H9 (cell line): ENCODE measurements at regions not wholly inside any gene's neighbourhood (a gene's known extent, or its start where the extent isn't known, plus 50 kb on each side); places are given as distances from the start of the nearest gene placed in this dataset.

Source experiments
- DNase-seq: peaks from one replicate; pipeline ENCODE4 v3.0.0-alpha.2; 2017
- H2AFZ ChIP-seq: one replicate; pipeline ENCODE4 v1.6.1; 2013; ENCODE audit warnings: mild to moderate bottlenecking, low read length, control low read depth, moderate library complexity
- H2AK5ac ChIP-seq: 2 replicates; pipeline ENCODE4 v1.6.1; 2013; ENCODE audit warnings: low read length, control low read depth, mixed read lengths; ENCODE audit not compliant: insufficient read length
- H2BK120ac ChIP-seq: one replicate; pipeline ENCODE4 v1.6.1; 2013; ENCODE audit warnings: low read depth, mild to moderate bottlenecking, low read length, control low read depth, inconsistent platforms; ENCODE audit not compliant: poor library complexity, severe bottlenecking
- H2BK12ac ChIP-seq: 2 replicates; pipeline ENCODE4 v1.6.1; 2013; ENCODE audit warnings: low read length, control low read depth, mixed read lengths, low read depth; ENCODE audit not compliant: insufficient read length
- H2BK15ac ChIP-seq: 2 replicates; pipeline ENCODE4 v1.6.1; 2013; ENCODE audit warnings: low read depth, low read length, control low read depth
- H2BK20ac ChIP-seq: one replicate; pipeline ENCODE4 v1.6.1; 2013; ENCODE audit warnings: low read depth, mild to moderate bottlenecking, low read length, control low read depth, inconsistent platforms; ENCODE audit not compliant: poor library complexity, severe bottlenecking
- H2BK5ac ChIP-seq: 2 replicates; pipeline ENCODE4 v1.6.1; 2013; ENCODE audit warnings: low read length, control low read depth, mixed read lengths; ENCODE audit not compliant: insufficient read length
- H3K14ac ChIP-seq: 2 replicates; pipeline ENCODE4 v1.6.1; 2013; ENCODE audit warnings: low read length, control low read depth; ENCODE audit not compliant: insufficient read depth
- H3K18ac ChIP-seq: 2 replicates; pipeline ENCODE4 v1.6.1; 2013; ENCODE audit warnings: low read depth, mild to moderate bottlenecking, mixed read lengths, low read length, control low read depth; ENCODE audit not compliant: insufficient read length
- H3K23ac ChIP-seq: 2 replicates; pipeline ENCODE4 v1.6.1; 2013; ENCODE audit warnings: low read length, control low read depth, mixed read lengths, low read depth; ENCODE audit not compliant: insufficient read length
- H3K23me2 ChIP-seq: 2 replicates; pipeline ENCODE4 v1.6.1; 2013; ENCODE audit warnings: low read depth, mild to moderate bottlenecking, mixed read lengths, low read length, control low read depth; ENCODE audit not compliant: insufficient read length, poor library complexity, severe bottlenecking
- H3K27ac ChIP-seq: 2 replicates; pipeline ENCODE4 v1.5.1; 2013; ENCODE audit warnings: low read length, control low read depth, mixed read lengths, low read depth; ENCODE audit not compliant: insufficient read length
- H3K27me3 ChIP-seq: 2 replicates; pipeline ENCODE4 v1.6.1; 2013; ENCODE audit warnings: low read length, control low read depth, inconsistent platforms; ENCODE audit not compliant: insufficient read depth
- H3K4ac ChIP-seq: 2 replicates; pipeline ENCODE4 v1.6.1; 2013; ENCODE audit warnings: low read depth, mild to moderate bottlenecking, control low read depth, inconsistent platforms, low read length, moderate library complexity
- H3K4me1 ChIP-seq: 2 replicates; pipeline ENCODE4 v1.6.1; 2013; ENCODE audit warnings: low read length, control low read depth, inconsistent platforms; ENCODE audit not compliant: insufficient read depth
- H3K4me2 ChIP-seq: 2 replicates; pipeline ENCODE4 v1.6.1; 2013; ENCODE audit warnings: low read length, control low read depth, mixed read lengths; ENCODE audit not compliant: insufficient read length, insufficient read depth
- H3K56ac ChIP-seq: 2 replicates; pipeline ENCODE4 v1.6.1; 2013; ENCODE audit warnings: low read depth, mild to moderate bottlenecking, mixed read lengths, low read length, control low read depth; ENCODE audit not compliant: insufficient read length
- H3K79me1 ChIP-seq: 2 replicates; pipeline ENCODE4 v1.6.1; 2013; ENCODE audit warnings: low read depth, mild to moderate bottlenecking, moderate library complexity, low read length, control low read depth, inconsistent platforms; ENCODE audit not compliant: insufficient read depth, poor library complexity, severe bottlenecking
- H3K79me2 ChIP-seq: 2 replicates; pipeline ENCODE4 v1.6.1; 2013; ENCODE audit warnings: low read length, control low read depth, inconsistent platforms; ENCODE audit not compliant: insufficient read depth
- H3K9ac ChIP-seq: 2 replicates; pipeline ENCODE4 v1.6.1; 2013; ENCODE audit warnings: low read length, control low read depth, mixed read lengths; ENCODE audit not compliant: insufficient read length; ENCODE audit errors: extremely low read depth
- H3K9me3 ChIP-seq: one replicate; pipeline ENCODE4 v1.6.1; 2013; ENCODE audit warnings: low read depth, low read length, inconsistent platforms; ENCODE audit not compliant: control insufficient read depth
- H3T11ph ChIP-seq: one replicate; pipeline ENCODE4 v1.6.1; 2013; ENCODE audit warnings: mild to moderate bottlenecking, low read length, control low read depth, inconsistent platforms
- H4K20me1 ChIP-seq: one replicate; pipeline ENCODE4 v1.6.1; 2013; ENCODE audit not compliant: control insufficient read depth, insufficient read length, insufficient read depth
- H4K5ac ChIP-seq: 2 replicates; pipeline ENCODE4 v1.6.1; 2013; ENCODE audit warnings: low read depth, mild to moderate bottlenecking, mixed read lengths, low read length, control low read depth; ENCODE audit not compliant: insufficient read length
- H4K8ac ChIP-seq: replicated peaks from 2 replicates; pipeline ENCODE4 v1.6.1; 2013; ENCODE audit warnings: low read length, control low read depth, mixed read lengths, low read depth; ENCODE audit not compliant: insufficient read length
- H4K91ac ChIP-seq: 2 replicates; pipeline ENCODE4 v1.6.1; 2013; ENCODE audit warnings: low read depth, mild to moderate bottlenecking, moderate library complexity, mixed read lengths, low read length, control low read depth; ENCODE audit not compliant: insufficient read length
- H3K27ac Mint-ChIP-seq, 3 experiments: 2 replicates in 2 of 3; 3 replicates in 1 of 3; pipeline ENCODE4 v1.8.0; 2020 to 2021; ENCODE audit warnings: mixed read lengths in 3 of 3, mild to moderate bottlenecking in 1 of 3, moderate library complexity in 1 of 3
- H3K27me3 Mint-ChIP-seq: 2 replicates; pipeline ENCODE4 v1.8.0; 2021; ENCODE audit warnings: low read depth, mild to moderate bottlenecking, moderate library complexity, mixed read lengths
- H3K36me3 Mint-ChIP-seq, 3 experiments: 2 replicates in 2 of 3; 3 replicates in 1 of 3; pipeline ENCODE4 v1.8.0; 2020 to 2021; ENCODE audit warnings: low read depth in 3 of 3, mixed read lengths in 3 of 3; ENCODE audit not compliant: insufficient read depth in 1 of 3
- H3K4me1 Mint-ChIP-seq, 2 experiments: 2 replicates each; pipeline ENCODE4 v1.8.0; 2020; ENCODE audit warnings: mixed read lengths in 2 of 2
- H3K4me3 Mint-ChIP-seq, 2 experiments: 2 replicates in 1 of 2; 3 replicates in 1 of 2; pipeline ENCODE4 v1.8.0; 2020 to 2021; ENCODE audit warnings: mild to moderate bottlenecking in 2 of 2, mixed read lengths in 2 of 2, moderate library complexity in 1 of 2
- H3K9me3 Mint-ChIP-seq, 2 experiments: 2 replicates in 1 of 2; 3 replicates in 1 of 2; pipeline ENCODE4 v1.8.0; 2020; ENCODE audit warnings: mild to moderate bottlenecking in 2 of 2, mixed read lengths in 2 of 2, moderate library complexity in 1 of 2
- CTCF ChIP-seq: fragments of 200-600 bp; sonication (generic); conservative IDR thresholded peaks from 3 replicates; pipeline ENCODE4 v1.8.0; 2021; ENCODE audit warnings: antibody characterized with exemption, mild to moderate bottlenecking
- WGBS: extraction: QIAGEN DNeasy Blood & Tissue Kit; methylation state at CpG from one replicate; pipeline ENCODE4 v1.1.7; 2013; ENCODE audit warnings: missing lambda C conversion rate, low lambda C conversion rate, mixed read lengths; ENCODE audit not compliant: insufficient read length; ENCODE audit errors: extremely low coverage; 5-methylcytosine and 5-hydroxymethylcytosine counted together

GRCh38 chr1:8115769-8116167, 89.7 kb upstream of the ERRFI1 start:
- H3K23ac ChIP-seq = no peak overlapping the region
- no peak overlapping the region for H2BK15ac ChIP-seq
- H3K18ac ChIP-seq = no peak overlapping the region
- H3K4ac ChIP-seq = no peak overlapping the region
- no peak overlapping the region for H2BK5ac ChIP-seq
- H2BK120ac ChIP-seq = no peak overlapping the region
- peaks cover 3% of the 10 kb centered on the region; the same call in 1 of the 2 replicates for H3K4me1 ChIP-seq
- no peak overlapping the region for H3K4me2 ChIP-seq
- no peak overlapping the region for H3K9ac ChIP-seq
- no peaks in the 10 kb centered on the region for H4K20me1 ChIP-seq
- no peak overlapping the region for H3K27ac ChIP-seq
- Mint-ChIP-seq H3K9me3 (no peaks in the 10 kb centered on the region; a peak in 1 of 5 replicates), H3K27ac (peak overlapping the region in 2 of 3 experiments; percentile 12 to 27; a peak in 3 of 7 replicates), H3K4me3 (no peak overlapping the region), H3K4me1 (peaks cover 23 to 26% of the 10 kb centered on the region in 2 experiments), H3K27me3 (no peaks in the 10 kb centered on the region), H3K36me3 (no peaks in the 10 kb centered on the region)
- H2BK20ac ChIP-seq = no peak overlapping the region
- no CpG with 5 or more reads among the region's 9 CpGs for WGBS
- H3K79me1 ChIP-seq = no peaks in the 10 kb centered on the region
- H3K27me3 ChIP-seq = no peaks in the 10 kb centered on the region
- no peak overlapping the region for H2BK12ac ChIP-seq
- no peak overlapping the region for H4K8ac ChIP-seq
- H3K9me3 ChIP-seq = no peaks in the 10 kb centered on the region
- no peak overlapping the region for H3T11ph ChIP-seq
- H2AK5ac ChIP-seq = no peak overlapping the region
- H3K79me2 ChIP-seq = no peaks in the 10 kb centered on the region
- TF ChIP-seq CTCF = no peak
- no peak overlapping the region for H3K14ac ChIP-seq
- no peak overlapping the region for H3K56ac ChIP-seq
- H4K91ac ChIP-seq = no peak overlapping the region
- no peak overlapping the region for H4K5ac ChIP-seq
- DNase-seq = no peak
- H2AFZ ChIP-seq = no peak overlapping the region
- H3K23me2 ChIP-seq = no peaks in the 10 kb centered on the region
